Stomach smooth muscle (tissue), 2 donors: ENCODE measurements at regions not wholly inside any gene's neighbourhood (a gene's known extent, or its start where the extent isn't known, plus 50 kb on each side); places are given as distances from the start of the nearest gene placed in this dataset.

Experiments
- H3K27ac ChIP-seq: one replicate; pipeline ENCODE4 v1.7.0; 2013; ENCODE audit warnings: mild to moderate bottlenecking, low read length, inconsistent platforms
- H3K27me3 ChIP-seq, 2 donors: one replicate each; pipeline ENCODE4 v1.7.0; 2013; ENCODE audit warnings: low read length in 2 of 2; ENCODE audit not compliant: insufficient read depth in 2 of 2, control insufficient read depth in 1 of 2
- H3K36me3 ChIP-seq, 2 donors: one replicate each; pipeline ENCODE4 v1.7.0; 2013; ENCODE audit warnings: low read length in 2 of 2; ENCODE audit not compliant: control insufficient read depth in 2 of 2, insufficient read depth in 2 of 2
- H3K4me1 ChIP-seq: one replicate; pipeline ENCODE4 v1.7.0; 2013; ENCODE audit warnings: low read length; ENCODE audit not compliant: control insufficient read depth, insufficient read depth
- H3K4me3 ChIP-seq, 2 donors: one replicate each; pipeline ENCODE4 v1.7.0; 2013; ENCODE audit warnings: low read length in 2 of 2
- H3K9ac ChIP-seq, 2 donors: one replicate each; pipeline ENCODE4 v1.7.0; 2013; ENCODE audit warnings: low read length in 2 of 2, mild to moderate bottlenecking in 1 of 2
- H3K9me3 ChIP-seq, 2 donors: one replicate each; pipeline ENCODE4 v1.7.0; 2013; ENCODE audit warnings: low read length in 2 of 2; ENCODE audit not compliant: control insufficient read depth in 2 of 2
- donor health status: healthy.
- donor health status: Pancreatic carcinoma.

DNA sequence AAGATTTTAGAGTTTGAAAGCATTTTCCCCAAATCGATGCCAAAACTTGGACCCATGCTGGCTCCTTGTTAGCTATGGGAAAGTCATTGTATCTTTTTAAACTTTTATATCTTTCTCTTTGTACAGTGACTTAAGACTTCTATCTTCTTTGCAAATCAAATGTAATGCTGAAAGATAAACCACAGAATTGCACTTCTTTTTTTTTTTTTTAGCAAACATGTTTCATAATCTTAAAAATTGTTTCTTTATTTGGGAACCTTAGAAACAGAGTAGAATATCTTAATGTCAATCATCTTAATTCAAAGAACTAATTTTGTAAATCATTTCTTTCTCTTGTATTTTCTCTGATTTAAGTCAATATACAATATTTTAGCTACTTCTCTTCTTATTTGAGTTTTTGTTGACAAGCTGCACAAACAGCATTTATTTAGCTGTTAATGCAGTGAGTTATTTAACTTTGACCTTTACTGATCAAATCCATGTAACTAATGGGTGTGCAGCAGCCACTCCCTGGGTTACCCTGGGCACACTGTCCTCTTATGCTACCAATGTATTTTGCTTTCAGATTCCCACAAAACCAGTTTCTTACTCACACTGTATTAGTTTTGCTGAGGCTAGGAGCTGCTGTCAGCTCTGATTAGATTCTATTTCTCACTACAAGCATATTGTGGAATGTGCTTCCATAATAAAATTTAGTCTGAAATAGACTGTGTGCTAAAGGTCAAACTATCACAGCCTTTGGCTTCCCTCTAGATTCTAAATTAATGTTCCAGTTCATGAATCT, 279.6 kb downstream of the ADGB start:
- Histone ChIP-seq H3K4me1 (no peaks in the 10 kb centered on the region), H3K9me3 (no peaks in the 10 kb centered on the region), H3K27me3 (no peaks in the 10 kb centered on the region), H3K36me3 (no peaks in the 10 kb centered on the region), H3K27ac (no peak overlapping the region), H3K9ac (no peak overlapping the region), H3K4me3 (no peak overlapping the region)

- Histone ChIP-seq H3K4me3 (no peak overlapping the region), H3K27me3 (no peaks in the 10 kb centered on the region), H3K27ac (no peak overlapping the region), H3K36me3 (no peaks in the 10 kb centered on the region), H3K4me1 (no peaks in the 10 kb centered on the region), H3K9ac (no peak overlapping the region), H3K9me3 (no peaks in the 10 kb centered on the region)
Observed at GRCh38 chr6:146878952-146879340, 280.2 kb downstream of the ADGB start.

DNA sequence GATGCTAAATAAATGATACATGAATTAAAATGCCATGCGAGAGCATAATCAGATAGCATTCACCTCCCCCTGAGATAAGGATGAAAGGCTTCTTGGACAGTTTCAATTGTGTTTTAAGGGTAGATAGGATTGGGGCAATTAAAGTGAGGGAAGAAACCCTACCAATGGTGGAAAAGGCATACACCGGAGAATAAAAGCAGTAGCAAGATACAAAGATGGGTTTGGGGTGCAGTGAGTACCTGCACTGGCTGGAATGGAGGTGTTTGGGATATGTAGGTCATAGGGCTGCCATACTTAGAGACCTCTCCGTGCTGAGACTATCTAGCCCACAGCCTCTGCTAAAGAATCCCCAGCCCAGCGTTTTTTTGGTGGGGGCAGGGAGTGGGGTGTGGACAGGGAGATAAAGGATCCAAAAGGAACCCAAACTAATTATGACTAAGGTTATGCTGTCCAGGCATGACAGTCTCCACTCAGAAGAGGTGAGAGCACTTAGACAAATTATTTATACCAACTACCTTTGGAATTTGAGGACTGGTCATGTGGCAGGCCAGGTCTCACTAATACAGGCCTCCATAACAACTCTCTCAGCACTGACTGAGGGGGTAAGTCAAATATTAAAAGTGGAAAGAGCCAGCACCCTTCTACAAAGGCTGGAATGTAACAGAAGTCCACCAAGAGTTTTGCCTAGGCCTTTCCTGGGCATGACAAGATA, 280.8 kb downstream of the ADGB start:
- Histone ChIP-seq H3K9ac (no peak overlapping the region), H3K27me3 (no peaks in the 10 kb centered on the region), H3K9me3 (no peaks in the 10 kb centered on the region), H3K4me3 (no peak overlapping the region), H3K36me3 (no peaks in the 10 kb centered on the region), H3K27ac (no peak overlapping the region), H3K4me1 (no peaks in the 10 kb centered on the region)

GRCh38 chr6:146881228-146882181, 282.7 kb downstream of the ADGB start:
- Histone ChIP-seq H3K9me3 (no peaks in the 10 kb centered on the region), H3K4me3 (no peak overlapping the region), H3K9ac (no peak overlapping the region), H3K27me3 (no peaks in the 10 kb centered on the region), H3K36me3 (no peaks in the 10 kb centered on the region), H3K27ac (no peak overlapping the region), H3K4me1 (no peaks in the 10 kb centered on the region)

DNA sequence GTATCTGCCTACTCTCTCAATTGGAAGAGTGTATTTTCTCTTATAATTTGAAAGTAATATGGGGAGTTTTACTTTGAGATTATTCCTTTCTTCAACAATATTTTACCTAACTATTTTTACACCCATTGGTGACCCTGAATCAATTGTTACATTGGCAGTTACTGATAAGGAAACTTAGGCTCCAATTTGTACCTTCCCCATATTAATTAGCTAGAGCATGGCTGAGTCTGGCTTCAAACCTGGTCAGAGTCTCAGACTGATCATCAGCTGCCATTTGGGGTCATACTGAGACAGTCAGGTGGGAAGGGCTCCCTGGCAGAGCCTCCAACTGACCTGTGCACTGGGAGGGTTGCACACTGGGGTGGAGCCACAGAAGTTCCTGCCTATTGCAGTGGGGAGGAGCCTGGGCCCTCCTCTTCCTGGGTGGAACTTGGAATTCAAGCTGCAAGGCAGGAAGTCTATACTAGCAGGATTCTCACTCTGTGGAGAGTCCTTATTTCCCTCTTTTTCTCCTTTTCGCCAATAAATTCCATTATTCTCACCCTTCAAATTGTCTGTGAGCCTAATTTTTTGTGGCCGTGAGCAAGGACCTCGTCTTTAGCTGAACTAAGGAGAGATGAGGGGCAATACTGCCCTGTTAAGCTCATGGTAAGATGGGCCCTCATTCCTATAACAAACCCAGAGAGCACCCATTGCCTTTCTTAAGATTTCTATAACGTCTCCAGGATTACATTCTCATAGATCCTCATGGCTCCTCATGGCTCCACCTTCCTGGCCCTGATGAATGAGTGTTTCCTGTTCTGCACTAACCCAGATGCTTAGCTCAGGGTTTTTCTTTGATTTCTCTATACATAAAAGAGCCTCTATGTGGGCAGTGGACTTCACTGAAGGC, 285.1 kb downstream of the ADGB start:
- H3K27ac ChIP-seq: no peak overlapping the region
- no peak overlapping the region for H3K9ac ChIP-seq
- H3K4me1 ChIP-seq: no peaks in the 10 kb centered on the region
- no peaks in the 10 kb centered on the region for H3K9me3 ChIP-seq
- no peak overlapping the region for H3K4me3 ChIP-seq
- H3K36me3 ChIP-seq: no peaks in the 10 kb centered on the region
- no peaks in the 10 kb centered on the region for H3K27me3 ChIP-seq

DNA sequence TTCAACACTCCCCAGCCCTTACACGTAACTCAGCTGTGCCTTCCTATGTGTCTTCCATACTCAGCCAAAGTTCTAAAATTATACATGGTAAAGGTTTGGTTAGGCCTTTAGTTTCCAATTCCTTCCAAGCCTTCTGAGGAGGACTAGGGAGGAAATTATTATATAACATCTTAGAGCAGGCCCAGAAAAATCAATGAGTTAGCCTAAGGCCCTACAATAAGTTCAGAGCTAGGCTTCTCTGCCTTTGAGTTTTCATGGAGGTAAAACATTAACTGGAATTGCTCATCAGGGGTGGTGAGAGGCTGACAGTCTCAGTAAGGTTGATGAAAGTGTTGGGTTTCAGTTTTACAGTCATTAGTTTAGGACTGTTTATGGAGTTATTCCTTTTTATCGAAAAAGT, 286.0 kb downstream of the ADGB start:
- Histone ChIP-seq H3K9ac (no peak overlapping the region), H3K27ac (no peak overlapping the region), H3K9me3 (no peaks in the 10 kb centered on the region), H3K36me3 (no peaks in the 10 kb centered on the region), H3K4me3 (no peak overlapping the region), H3K27me3 (no peaks in the 10 kb centered on the region), H3K4me1 (no peaks in the 10 kb centered on the region)

DNA sequence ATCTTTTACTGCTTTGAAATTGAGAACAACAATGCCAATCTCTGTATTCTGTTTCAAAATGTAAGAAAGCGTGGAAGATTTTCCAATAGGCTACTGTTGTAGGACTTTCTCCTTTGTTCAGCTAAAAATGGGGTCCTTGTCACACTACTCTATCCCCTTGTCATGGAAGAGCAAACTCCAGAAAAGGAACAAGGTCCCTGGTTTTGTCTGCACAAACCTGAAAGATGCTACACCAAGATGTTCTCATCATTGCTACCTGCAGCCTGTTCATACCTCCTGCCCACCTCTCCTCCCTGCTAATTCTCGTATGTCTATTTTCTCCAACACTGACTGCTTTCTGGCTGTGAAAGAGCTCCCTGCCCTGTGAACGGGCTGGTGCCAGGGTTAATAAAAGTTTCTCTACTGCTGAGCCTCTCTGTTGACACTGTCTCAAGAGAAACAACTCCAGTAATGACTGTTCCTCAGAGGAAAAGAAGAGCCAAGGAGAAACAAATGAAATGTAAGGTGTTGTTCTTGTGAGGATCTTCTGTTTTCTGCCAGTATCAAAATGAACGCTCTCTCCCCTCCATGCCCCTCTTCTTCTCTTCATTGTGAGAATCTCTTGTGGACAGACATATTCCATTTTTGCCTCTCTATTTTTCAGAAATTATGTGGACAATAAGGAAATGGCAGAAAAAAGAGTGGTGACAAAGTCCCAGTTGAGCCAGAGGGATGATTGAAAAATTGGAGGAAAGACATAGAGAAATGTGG, 287.1 kb downstream of the ADGB start:
- no peak overlapping the region for H3K4me3 ChIP-seq
- no peak overlapping the region for H3K9ac ChIP-seq
- no peaks in the 10 kb centered on the region for H3K4me1 ChIP-seq
- H3K9me3 ChIP-seq: no peaks in the 10 kb centered on the region
- no peak overlapping the region for H3K27ac ChIP-seq
- H3K27me3 ChIP-seq: no peaks in the 10 kb centered on the region
- no peaks in the 10 kb centered on the region for H3K36me3 ChIP-seq

DNA sequence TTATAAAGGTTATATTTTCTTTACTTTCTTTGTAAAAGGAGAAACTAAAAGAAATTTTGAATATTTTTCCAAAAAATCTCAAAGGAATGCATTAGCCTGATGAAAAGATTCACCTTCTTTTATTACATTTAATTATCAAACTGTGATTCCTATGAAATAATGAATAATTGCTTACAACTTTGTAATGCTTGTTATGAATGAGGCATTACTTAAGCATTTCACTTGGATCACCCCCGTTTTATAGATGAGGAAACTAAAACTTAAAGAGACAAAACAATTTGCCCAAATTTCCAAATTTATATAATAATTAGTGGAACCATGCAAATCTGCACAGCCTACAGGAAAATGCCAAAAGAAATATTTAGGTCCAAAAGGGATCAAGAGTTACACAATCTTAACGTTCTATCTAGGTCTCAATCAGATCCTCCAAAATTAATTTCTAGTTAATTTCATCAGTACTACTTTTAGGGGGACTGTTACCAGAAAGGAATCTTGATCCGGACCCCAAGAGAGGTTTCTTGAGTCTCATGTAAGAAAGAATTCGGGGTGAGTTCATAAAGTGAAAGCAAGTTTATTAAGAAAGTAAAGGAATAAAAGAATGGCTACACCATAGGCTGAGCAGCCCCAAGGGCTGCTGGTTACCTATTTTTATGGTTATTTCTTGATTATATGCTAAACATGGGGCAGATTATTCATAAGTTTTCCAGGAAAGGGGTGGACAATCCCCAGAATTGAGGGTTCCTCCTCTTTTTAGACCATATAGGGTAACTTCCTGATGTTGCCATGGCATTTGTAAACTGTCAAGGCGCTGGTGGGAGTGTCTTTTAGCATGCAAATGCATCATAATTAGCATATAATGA, 288.0 kb downstream of the ADGB start:
- no peaks in the 10 kb centered on the region for H3K4me1 ChIP-seq
- H3K4me3 ChIP-seq: no peak overlapping the region
- H3K27me3 ChIP-seq: no peaks in the 10 kb centered on the region
- no peak overlapping the region for H3K27ac ChIP-seq
- H3K9me3 ChIP-seq: no peaks in the 10 kb centered on the region
- no peak overlapping the region for H3K9ac ChIP-seq
- no peaks in the 10 kb centered on the region for H3K36me3 ChIP-seq

DNA sequence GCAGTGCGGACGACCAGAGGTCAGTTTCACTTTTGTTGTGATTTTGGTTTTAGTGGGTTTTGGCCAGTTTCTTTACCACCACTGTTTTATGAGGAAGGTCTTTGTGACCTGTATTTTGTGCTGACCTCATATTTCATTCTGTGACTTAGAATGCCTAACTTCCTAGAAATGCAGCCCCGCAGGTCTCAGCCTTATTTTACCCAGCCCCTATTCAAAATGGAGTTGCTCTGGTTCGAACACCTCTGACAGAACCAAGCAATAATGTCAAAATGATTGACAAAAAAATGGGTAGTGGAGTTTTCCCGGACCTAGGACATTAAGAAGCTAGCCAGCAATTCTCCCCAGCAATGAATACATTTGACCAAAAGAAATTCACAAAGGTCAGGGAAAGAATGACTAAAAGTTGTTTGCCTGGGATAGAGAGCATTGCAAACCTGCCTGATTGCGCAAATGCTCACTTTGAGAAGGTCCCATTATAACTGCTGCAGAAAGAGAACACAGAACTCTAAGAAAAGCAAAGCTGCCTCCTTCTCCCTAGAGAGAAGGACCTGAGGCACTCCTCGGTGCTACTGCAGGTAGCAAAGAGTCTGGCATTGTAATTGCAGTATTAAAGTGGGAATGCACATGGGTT, 288.8 kb downstream of the ADGB start:
- no peaks in the 10 kb centered on the region for H3K9me3 ChIP-seq
- no peak overlapping the region for H3K27ac ChIP-seq
- H3K36me3 ChIP-seq: no peaks in the 10 kb centered on the region
- no peaks in the 10 kb centered on the region for H3K4me1 ChIP-seq
- no peaks in the 10 kb centered on the region for H3K27me3 ChIP-seq
- no peak overlapping the region for H3K4me3 ChIP-seq
- H3K9ac ChIP-seq: no peak overlapping the region
